HCT116 (cell line): ENCODE measurements at regions not wholly inside any gene's neighbourhood (a gene's known extent, or its start where the extent isn't known, plus 50 kb on each side); places are given as distances from the start of the nearest gene placed in this dataset.

Experiments used
- ATAC-seq: fragments of 200-7000 bp; cut with Tn5 transposase; 2 replicates; pipeline ENCODE4 v1.9.1; 2020; ENCODE audit warnings: mild to moderate bottlenecking, moderate library complexity
- BruUV-seq: library from RNA; stranded (reverse); fragments of 400-500 nt; replicated peaks from 2 replicates; lab custom pipeline; 2021; lab: Mats Ljungman, UMichigan
- CTCF ChIA-PET: fragments of 300-600 bp; sonication (Branson Sonifier 250); formaldehyde crosslinking; loops from one replicate; lab custom pipeline; 2021; ENCODE audit warnings: antibody characterized with exemption; lab: Charles Lee
- POLR2A ChIA-PET: fragments of 300-600, 350-600 bp; sonication (Branson Sonifier 250); formaldehyde crosslinking; loops from one replicate; lab custom pipeline; 2021; ENCODE audit warnings: antibody characterized with exemption; lab: Charles Lee
- RAD21 ChIA-PET, 2 experiments: fragments of 300-600 bp; sonication (Branson Sonifier 250); formaldehyde crosslinking; loops; one replicate each; lab custom pipeline; 2023; ENCODE audit warnings: low total read pairs in 2 of 2; ENCODE audit not compliant: uncharacterized antibody in 2 of 2, unreplicated experiment in 2 of 2, low non-redundant PET in 1 of 2; lab: Charles Lee
- DNase-seq: peaks from one replicate; pipeline ENCODE4 v3.0.0-alpha.2; 2010; ENCODE audit warnings: low read depth, low spot score
- H2AFZ ChIP-seq: fragments of 200-600 bp; shearing (Covaris generic), sonication (generic); 2 replicates; pipeline ENCODE4 v1.6.1; 2017; ENCODE audit warnings: low read depth, mixed run types, mixed read lengths, antibody characterized with exemption, low read length; ENCODE audit not compliant: poor library complexity, severe bottlenecking
- H3K27ac ChIP-seq: 2 replicates; pipeline ENCODE4 v1.5.1; 2012; ENCODE audit warnings: low read depth, low read length
- H3K27me3 ChIP-seq: fragments of 200-600 bp; sonication (generic); 2 replicates; pipeline ENCODE4 v1.6.1; 2016; ENCODE audit warnings: mixed run types, low read length, mixed read lengths; ENCODE audit not compliant: insufficient read depth
- H3K36me3 ChIP-seq, 2 experiments: fragments of 200-500 bp in 1 of 2; fragments of 200-600 bp in 1 of 2; sonication (Bioruptor generic) in 1 of 2; sonication (generic) in 1 of 2; 2 replicates each; pipeline versions ENCODE4 v1.5.1 to v1.6.1; 2014 to 2016; ENCODE audit warnings: low read length in 2 of 2, inconsistent platforms in 1 of 2, mixed read lengths in 1 of 2, mixed run types in 1 of 2; ENCODE audit not compliant: insufficient read depth in 2 of 2, control insufficient read depth in 1 of 2
- H3K4me1 ChIP-seq, 2 experiments: fragments of 200-600 bp in 1 of 2; sonication (generic) in 1 of 2; 2 replicates each; pipeline versions ENCODE4 v1.5.1 to v1.6.1; 2012 to 2017; ENCODE audit warnings: low read length in 2 of 2, inconsistent platforms in 1 of 2, mild to moderate bottlenecking in 1 of 2, mixed read lengths in 1 of 2, mixed run types in 1 of 2, moderate library complexity in 1 of 2; ENCODE audit not compliant: insufficient read depth in 2 of 2, control insufficient read depth in 1 of 2
- H3K4me2 ChIP-seq: fragments of 200-600 bp; sonication (generic); 2 replicates; pipeline ENCODE4 v1.6.1; 2017; ENCODE audit warnings: mixed run types, low read length, mixed read lengths
- H3K4me3 ChIP-seq, 2 experiments: fragments of 200-600 bp in 1 of 2; sonication (generic) in 1 of 2; replicated peaks in 1 of 2; 2 replicates each; pipeline ENCODE4 v1.5.1; 2011 to 2016; ENCODE audit warnings: low read length in 2 of 2, control low read depth in 1 of 2, low read depth in 1 of 2, mild to moderate bottlenecking in 1 of 2, mixed read lengths in 1 of 2, mixed run types in 1 of 2
- H3K79me2 ChIP-seq: fragments of 200-600 bp; sonication (generic); 2 replicates; pipeline ENCODE4 v1.6.1; 2017; ENCODE audit warnings: mild to moderate bottlenecking, mixed run types, low read length, moderate library complexity, mixed read lengths; ENCODE audit not compliant: insufficient read depth
- H3K9ac ChIP-seq: fragments of 200-600 bp; sonication (generic); 2 replicates; pipeline ENCODE4 v1.6.1; 2016; ENCODE audit warnings: low read length, mixed read lengths
- H3K9me2 ChIP-seq: fragments of 200-600 bp; sonication (generic), shearing (Covaris generic); 2 replicates; pipeline ENCODE4 v1.6.1; 2017; ENCODE audit warnings: mixed run types, mild to moderate bottlenecking, moderate library complexity; ENCODE audit not compliant: insufficient read depth
- H3K9me3 ChIP-seq, 2 experiments: fragments of 200-500 bp in 1 of 2; fragments of 200-600 bp in 1 of 2; sonication (Bioruptor generic) in 1 of 2; sonication (generic) in 1 of 2; 2 replicates each; pipeline ENCODE4 v1.6.1; 2014 to 2017; ENCODE audit warnings: low read length in 2 of 2, mixed read lengths in 2 of 2, inconsistent platforms in 1 of 2, low read depth in 1 of 2, mild to moderate bottlenecking in 1 of 2, mixed run types in 1 of 2, moderate library complexity in 1 of 2; ENCODE audit not compliant: control insufficient read depth in 1 of 2, insufficient read depth in 1 of 2
- H4K20me1 ChIP-seq: fragments of 200-600 bp; sonication (generic), shearing (Covaris generic); 2 replicates; pipeline ENCODE4 v1.6.1; 2017; ENCODE audit warnings: mixed run types, mild to moderate bottlenecking, moderate library complexity; ENCODE audit not compliant: insufficient read depth
- ATF3 ChIP-seq: IDR thresholded peaks from 2 replicates; pipeline ENCODE4 v1.6.1; 2012
- CBX3 ChIP-seq: IDR thresholded peaks from 2 replicates; pipeline ENCODE4 v1.6.1; 2012; ENCODE audit warnings: low read depth
- ELF1 ChIP-seq: IDR thresholded peaks from 2 replicates; pipeline ENCODE4 v1.6.1; 2012; ENCODE audit warnings: low read depth, borderline replicate concordance
- EZH2 ChIP-seq: fragments of 200-600 bp; sonication (generic); IDR thresholded peaks from 2 replicates; pipeline ENCODE4 v1.6.1; 2017; ENCODE audit warnings: antibody characterized with exemption, mixed run types
- POLR2AphosphoS5 ChIP-seq: IDR thresholded peaks from 2 replicates; pipeline ENCODE4 v1.6.1; 2011; ENCODE audit warnings: mild to moderate bottlenecking, low read depth, low read length, moderate library complexity
- REST ChIP-seq: IDR thresholded peaks from 2 replicates; pipeline ENCODE4 v1.6.1; 2012; ENCODE audit warnings: low read depth
- SIN3A ChIP-seq: IDR thresholded peaks from 2 replicates; pipeline ENCODE4 v1.6.1; 2012; ENCODE audit warnings: low read depth
- SP1 ChIP-seq: IDR thresholded peaks from 2 replicates; pipeline ENCODE4 v1.6.1; 2012; ENCODE audit warnings: low read depth
- YY1 ChIP-seq: IDR thresholded peaks from 2 replicates; pipeline ENCODE4 v1.6.1; 2011; ENCODE audit warnings: low read length, low read depth, moderate library complexity, mild to moderate bottlenecking; ENCODE audit not compliant: insufficient replicate concordance; ENCODE audit errors: extremely low read depth
- ZFX ChIP-seq: fragments of 450-650 bp; IDR thresholded peaks from 2 replicates; pipeline ENCODE4 v1.6.1; 2017
- intact Hi-C: fragments of 100-400 bp; cut with micrococcal nuclease; formaldehyde crosslinking; loops from 2 replicates; pipeline ENCODE4 v1.10.0; 2022
- TF ChIP-seq, protein P1 (sequence below), 3 experiments: fragments of 200-600 bp in 1 of 3; sonication (generic) in 1 of 3; IDR thresholded peaks in 2 of 3; conservative IDR thresholded peaks in 1 of 3; 2 replicates each; pipeline ENCODE4 v1.5.1; 2012 to 2017; ENCODE audit warnings: low read depth in 2 of 3, low read length in 2 of 3, antibody characterized with exemption in 1 of 3, borderline replicate concordance in 1 of 3, control low read depth in 1 of 3, mild to moderate bottlenecking in 1 of 3, mixed read lengths in 1 of 3, mixed run types in 1 of 3, moderate library complexity in 1 of 3; ENCODE audit not compliant: insufficient read depth in 1 of 3
- TF ChIP-seq, protein P2 (sequence below): IDR thresholded peaks from 2 replicates; pipeline ENCODE4 v1.6.1; 2012

GRCh38 chr4:19230906-19231545 is 1020.7 kb upstream of the SLIT2 start:
- Histone ChIP-seq H3K9me3 (no peaks in the 10 kb centered on the region; a peak in 1 of 4 replicates), H3K9ac (no peak overlapping the region), H3K27ac (no peak overlapping the region), H3K4me2 (no peak overlapping the region), H3K79me2 (no peaks in the 10 kb centered on the region), H2AFZ (no peak overlapping the region), H3K27me3 (no peaks in the 10 kb centered on the region), H3K4me1 (no peaks in the 10 kb centered on the region), H3K36me3 (no peaks in the 10 kb centered on the region), H3K4me3 (no peak overlapping the region), H3K9me2 (no peaks in the 10 kb centered on the region), H4K20me1 (no peaks in the 10 kb centered on the region)
- ATAC-seq (no peak), DNase-seq (no peak)
- no TSS peak for BruUV-seq
- intact Hi-C loops = no loop called here
- TF ChIP-seq, protein P1, sequence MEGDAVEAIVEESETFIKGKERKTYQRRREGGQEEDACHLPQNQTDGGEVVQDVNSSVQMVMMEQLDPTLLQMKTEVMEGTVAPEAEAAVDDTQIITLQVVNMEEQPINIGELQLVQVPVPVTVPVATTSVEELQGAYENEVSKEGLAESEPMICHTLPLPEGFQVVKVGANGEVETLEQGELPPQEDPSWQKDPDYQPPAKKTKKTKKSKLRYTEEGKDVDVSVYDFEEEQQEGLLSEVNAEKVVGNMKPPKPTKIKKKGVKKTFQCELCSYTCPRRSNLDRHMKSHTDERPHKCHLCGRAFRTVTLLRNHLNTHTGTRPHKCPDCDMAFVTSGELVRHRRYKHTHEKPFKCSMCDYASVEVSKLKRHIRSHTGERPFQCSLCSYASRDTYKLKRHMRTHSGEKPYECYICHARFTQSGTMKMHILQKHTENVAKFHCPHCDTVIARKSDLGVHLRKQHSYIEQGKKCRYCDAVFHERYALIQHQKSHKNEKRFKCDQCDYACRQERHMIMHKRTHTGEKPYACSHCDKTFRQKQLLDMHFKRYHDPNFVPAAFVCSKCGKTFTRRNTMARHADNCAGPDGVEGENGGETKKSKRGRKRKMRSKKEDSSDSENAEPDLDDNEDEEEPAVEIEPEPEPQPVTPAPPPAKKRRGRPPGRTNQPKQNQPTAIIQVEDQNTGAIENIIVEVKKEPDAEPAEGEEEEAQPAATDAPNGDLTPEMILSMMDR (IDR thresholded peaks at IDR 0.05 in 2 of 3, conservative IDR thresholded peaks at IDR 0.05 in 1 of 3; ENCODE audit: borderline replicate concordance in 1 of 3, insufficient read depth in 1 of 3, low read depth in 2 of 3, low read length in 2 of 3) = no peak
- TF ChIP-seq, protein P2, sequence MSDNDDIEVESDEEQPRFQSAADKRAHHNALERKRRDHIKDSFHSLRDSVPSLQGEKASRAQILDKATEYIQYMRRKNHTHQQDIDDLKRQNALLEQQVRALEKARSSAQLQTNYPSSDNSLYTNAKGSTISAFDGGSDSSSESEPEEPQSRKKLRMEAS = no peak
- TF ChIP-seq SIN3A (no peak), ELF1 (no peak), YY1 (no peak), REST (no peak), ATF3 (no peak), POLR2AphosphoS5 (no peak), ZFX (no peak), EZH2 (no peak), SP1 (no peak), CBX3 (no peak)
- POLR2A ChIA-PET = no interaction called here
- CTCF ChIA-PET = no interaction called here
- RAD21 ChIA-PET = no interaction called here
